Kidney tubule cell (primary cell): ENCODE measurements at regions not wholly inside any gene's neighbourhood (a gene's known extent, or its start where the extent isn't known, plus 50 kb on each side); places are given as distances from the start of the nearest gene placed in this dataset.
"Not testable (repeated sequence)": the region's sequence is repeated elsewhere in the genome, so short reads cannot be mapped to it uniquely, and the experiment has no call there.

Experiments used
- DNase-seq: peaks from one replicate; pipeline ENCODE4 v3.0.0-alpha.2; 2018; ENCODE audit warnings: low spot score

- DNase-seq = no peak
Measured at GRCh38 chr6:167547328-167547692, 222.4 kb downstream of the TTLL2 start.

GRCh38 chr6:167547751-167548150 is 222.9 kb downstream of the TTLL2 start:
- DNase-seq = peak; percentile 30

- DNase-seq = peak; percentile 53
Measured at GRCh38 chr6:167548451-167548850, 223.6 kb downstream of the TTLL2 start.

GRCh38 chr6:167549213-167549612 is 224.3 kb downstream of the TTLL2 start:
- no peak for DNase-seq

GRCh38 chr6:167550941-167551627 is 226.2 kb downstream of the TTLL2 start:
- DNase-seq = no peak

GRCh38 chr6:167551628-167552257 is 226.9 kb downstream of the TTLL2 start:
- no peak for DNase-seq

- DNase-seq = no peak
Measured at GRCh38 chr6:167552258-167552630, 227.4 kb downstream of the TTLL2 start.

- no peak for DNase-seq
Measured at GRCh38 chr6:167552961-167553735, 228.3 kb downstream of the TTLL2 start.

GRCh38 chr6:167553736-167554119 is 228.8 kb downstream of the TTLL2 start:
- no peak for DNase-seq

- no peak for DNase-seq
Measured at GRCh38 chr6:167554854-167555253, 230.0 kb downstream of the TTLL2 start.

- DNase-seq = no peak
Measured at GRCh38 chr6:167555836-167556235, 230.9 kb downstream of the TTLL2 start.

GRCh38 chr6:167557675-167558074 is 232.8 kb downstream of the TTLL2 start:
- DNase-seq = no peak

GRCh38 chr6:167558246-167559177 is 233.6 kb downstream of the TTLL2 start:
- DNase-seq = no peak

GRCh38 chr6:167559675-167560479 is 235.0 kb downstream of the TTLL2 start:
- no peak for DNase-seq

GRCh38 chr6:167560673-167561569 is 236.0 kb downstream of the TTLL2 start:
- DNase-seq = no peak

- DNase-seq = not testable (repeated sequence)
Measured at GRCh38 chr6:167562862-167563261, 238.0 kb downstream of the TTLL2 start.

GRCh38 chr6:167564416-167565250 is 239.7 kb downstream of the TTLL2 start:
- no peak for DNase-seq

- DNase-seq = no peak
Measured at GRCh38 chr6:167565388-167565787, 240.5 kb downstream of the TTLL2 start.

- DNase-seq = no peak
Measured at GRCh38 chr6:167565884-167566599, 241.2 kb downstream of the TTLL2 start.
